ENCODE measurements at regions not wholly inside any gene's neighbourhood (a gene's known extent, or its start where the extent isn't known, plus 50 kb on each side); places are given as distances from the start of the nearest gene placed in this dataset.

GRCh38 chr20:8073024-8073832 is 53.7 kb upstream of the TMX4 start:
- no peaks in the 10 kb centered on the region for H3K36me3 ChIP-seq (ENCODE audit: insufficient read depth, low read length)
- no peaks in the 10 kb centered on the region for H3K27me3 ChIP-seq (ENCODE audit: insufficient read depth, low read length)
- H3K27ac ChIP-seq (ENCODE audit: low read depth, low read length) = peak overlapping the region; percentile 64
- no peak overlapping the region; the same call in 1 of the 2 replicates for H3K4me3 ChIP-seq (ENCODE audit: low read depth, low read length)
- peaks cover 32% of the 10 kb centered on the region for H3K4me1 ChIP-seq (ENCODE audit: control insufficient read depth, insufficient read depth, low read length, unreplicated experiment)
- H3K79me2 ChIP-seq (ENCODE audit: control insufficient read depth, insufficient read depth, low read length, unreplicated experiment) = no peaks in the 10 kb centered on the region
- peak overlapping the region; percentile 46 for H2AFZ ChIP-seq (ENCODE audit: low read length, unreplicated experiment)

DNA sequence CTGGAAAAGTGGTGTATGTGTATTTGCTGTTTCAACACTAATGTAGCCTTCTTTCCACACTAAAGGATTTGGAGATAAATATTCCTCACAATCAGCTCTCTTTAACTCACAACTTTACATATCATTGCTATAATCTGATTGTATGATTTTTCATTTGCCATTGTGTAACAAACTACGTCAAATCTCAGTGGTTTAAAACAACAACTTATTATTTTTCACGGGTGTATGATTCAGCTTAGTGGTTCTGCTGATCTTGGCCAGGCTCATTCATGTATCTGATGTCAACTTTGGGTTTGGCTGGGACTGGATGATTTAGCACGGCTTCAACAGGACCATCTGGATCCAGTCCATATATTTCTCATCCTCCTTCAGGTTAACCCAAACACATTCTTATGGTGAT is 55.4 kb upstream of the TMX4 start:
- Histone ChIP-seq H3K27me3 (ENCODE audit: insufficient read depth, low read length) (no peaks in the 10 kb centered on the region), H2AFZ (ENCODE audit: low read length, unreplicated experiment) (no peak overlapping the region), H3K36me3 (ENCODE audit: insufficient read depth, low read length) (no peaks in the 10 kb centered on the region), H3K27ac (ENCODE audit: low read depth, low read length) (peak overlapping the region; percentile 57; the same call in 1 of the 2 replicates), H3K4me3 (ENCODE audit: low read depth, low read length) (no peak overlapping the region), H3K79me2 (ENCODE audit: control insufficient read depth, insufficient read depth, low read length, unreplicated experiment) (no peaks in the 10 kb centered on the region), H3K4me1 (ENCODE audit: control insufficient read depth, insufficient read depth, low read length, unreplicated experiment) (peaks cover 33% of the 10 kb centered on the region)

- Histone ChIP-seq H3K27ac (ENCODE audit: low read depth, low read length) (no peak overlapping the region), H3K79me2 (ENCODE audit: control insufficient read depth, insufficient read depth, low read length, unreplicated experiment) (no peaks in the 10 kb centered on the region), H3K27me3 (ENCODE audit: insufficient read depth, low read length) (no peaks in the 10 kb centered on the region), H2AFZ (ENCODE audit: low read length, unreplicated experiment) (no peak overlapping the region), H3K4me1 (ENCODE audit: control insufficient read depth, insufficient read depth, low read length, unreplicated experiment) (peaks cover 33% of the 10 kb centered on the region), H3K4me3 (ENCODE audit: low read depth, low read length) (no peak overlapping the region), H3K36me3 (ENCODE audit: insufficient read depth, low read length) (no peaks in the 10 kb centered on the region)
These were observed 55.5 kb upstream of the PLCB1 start for GRCh38 chr20:8076306-8077136.

GRCh38 chr20:8077137-8077466 is 55.0 kb upstream of the PLCB1 start:
- Histone ChIP-seq H3K4me3 (ENCODE audit: low read depth, low read length) (no peak overlapping the region), H3K36me3 (ENCODE audit: insufficient read depth, low read length) (no peaks in the 10 kb centered on the region), H3K4me1 (ENCODE audit: control insufficient read depth, insufficient read depth, low read length, unreplicated experiment) (peaks cover 33% of the 10 kb centered on the region), H2AFZ (ENCODE audit: low read length, unreplicated experiment) (no peak overlapping the region), H3K27me3 (ENCODE audit: insufficient read depth, low read length) (no peaks in the 10 kb centered on the region), H3K79me2 (ENCODE audit: control insufficient read depth, insufficient read depth, low read length, unreplicated experiment) (no peaks in the 10 kb centered on the region), H3K27ac (ENCODE audit: low read depth, low read length) (no peak overlapping the region)

DNA sequence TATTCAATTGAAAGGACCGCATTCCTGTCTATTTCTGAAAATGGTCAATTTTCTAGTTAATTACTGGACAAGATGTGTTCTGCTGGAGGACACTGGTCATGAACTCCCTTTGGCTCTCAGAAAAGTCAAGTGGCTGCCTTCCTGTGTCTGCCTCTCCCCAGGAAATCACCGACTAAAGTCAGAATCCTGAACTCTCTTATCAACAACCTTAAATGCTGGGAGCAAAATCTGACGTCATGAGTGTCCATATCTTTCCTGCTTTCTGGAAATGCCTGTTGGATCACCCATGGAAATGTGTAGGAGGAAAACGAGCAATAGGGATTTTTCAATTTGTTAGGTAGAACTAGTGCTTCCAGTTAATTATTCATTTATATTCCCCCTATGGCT is 53.5 kb upstream of the PLCB1 start:
- no peak overlapping the region for H3K27ac ChIP-seq (ENCODE audit: low read depth, low read length)

DNA sequence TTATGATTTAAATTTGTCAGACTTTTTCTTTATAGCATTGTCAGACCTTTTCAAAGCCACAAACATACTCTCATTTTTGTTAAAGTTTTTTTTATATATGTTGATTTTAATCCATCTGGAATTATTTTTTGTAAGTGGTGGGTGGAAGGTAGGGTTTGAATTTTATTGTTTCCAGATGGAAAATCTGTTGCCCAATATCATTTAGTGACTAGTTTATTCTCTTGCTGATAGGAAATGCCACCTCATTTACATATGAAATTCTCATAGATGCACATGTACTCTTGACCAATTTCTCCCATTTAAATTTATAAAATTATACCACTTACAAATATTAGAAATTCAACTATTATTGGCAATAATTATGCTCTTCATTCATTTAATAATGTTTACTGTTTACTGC is 52.1 kb upstream of the PLCB1 start:
- H3K79me2 ChIP-seq (ENCODE audit: control insufficient read depth, insufficient read depth, low read length, unreplicated experiment) = no peaks in the 10 kb centered on the region
- no peak overlapping the region for H3K27ac ChIP-seq (ENCODE audit: low read depth, low read length)
- no peak overlapping the region for H3K4me3 ChIP-seq (ENCODE audit: low read depth, low read length)
- H3K36me3 ChIP-seq (ENCODE audit: insufficient read depth, low read length) = no peaks in the 10 kb centered on the region
- peaks cover 19% of the 10 kb centered on the region for H3K4me1 ChIP-seq (ENCODE audit: control insufficient read depth, insufficient read depth, low read length, unreplicated experiment)
- H3K27me3 ChIP-seq (ENCODE audit: insufficient read depth, low read length) = no peaks in the 10 kb centered on the region
- H2AFZ ChIP-seq (ENCODE audit: low read length, unreplicated experiment) = no peak overlapping the region

More for the DNA sequence above, 53.5 kb upstream of the PLCB1 start:
- H3K79me2 ChIP-seq (ENCODE audit: control insufficient read depth, insufficient read depth, low read length, unreplicated experiment) = no peaks in the 10 kb centered on the region
- no peaks in the 10 kb centered on the region for H3K27me3 ChIP-seq (ENCODE audit: insufficient read depth, low read length)
- H3K4me3 ChIP-seq (ENCODE audit: low read depth, low read length) = no peak overlapping the region
- no peaks in the 10 kb centered on the region for H3K36me3 ChIP-seq (ENCODE audit: insufficient read depth, low read length)
- H3K4me1 ChIP-seq (ENCODE audit: control insufficient read depth, insufficient read depth, low read length, unreplicated experiment) = peaks cover 27% of the 10 kb centered on the region
- H2AFZ ChIP-seq (ENCODE audit: low read length, unreplicated experiment) = no peak overlapping the region

DNA sequence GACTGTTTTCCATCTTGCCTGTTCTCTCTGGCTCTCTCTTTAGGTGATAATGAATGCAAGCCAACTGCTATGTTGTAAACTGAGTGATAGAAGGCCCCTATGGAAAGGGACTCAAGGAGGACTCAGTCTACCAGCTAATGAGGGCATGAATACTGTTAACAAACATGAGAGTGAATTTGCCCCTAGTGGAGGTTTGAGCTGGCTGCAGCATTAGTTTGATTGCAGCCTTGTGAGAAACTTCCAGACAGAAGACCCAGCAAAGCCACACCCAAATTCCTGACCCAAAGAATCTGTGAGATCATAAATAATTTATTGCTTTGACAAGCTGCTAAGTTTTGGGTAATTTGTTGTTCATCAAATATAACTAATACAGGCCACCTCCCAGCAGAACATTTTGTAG is 50.0 kb upstream of the PLCB1 start:
- Histone ChIP-seq H3K79me2 (ENCODE audit: control insufficient read depth, insufficient read depth, low read length, unreplicated experiment) (no peaks in the 10 kb centered on the region), H3K4me3 (ENCODE audit: low read depth, low read length) (no peak overlapping the region), H2AFZ (ENCODE audit: low read length, unreplicated experiment) (no peak overlapping the region), H3K27ac (ENCODE audit: low read depth, low read length) (no peak overlapping the region), H3K4me1 (ENCODE audit: control insufficient read depth, insufficient read depth, low read length, unreplicated experiment) (peaks cover 16% of the 10 kb centered on the region), H3K36me3 (ENCODE audit: insufficient read depth, low read length) (no peaks in the 10 kb centered on the region), H3K27me3 (ENCODE audit: insufficient read depth, low read length) (no peaks in the 10 kb centered on the region)
